HS-27A (cell line): ENCODE measurements at regions not wholly inside any gene's neighbourhood (a gene's known extent, or its start where the extent isn't known, plus 50 kb on each side); places are given as distances from the start of the nearest gene placed in this dataset.

Experiments used
- DNase-seq: peaks from one replicate; pipeline ENCODE4 v3.0.0-alpha.2; 2012; ENCODE audit warnings: low read depth, missing footprints

- no peak for DNase-seq
Observed at GRCh38 chr21:41671212-41671762, 95.6 kb downstream of the RIPK4 start.

GRCh38 chr21:41670056-41670805 is 96.6 kb downstream of the RIPK4 start:
- no peak for DNase-seq

GRCh38 chr21:41669533-41669830 is 97.4 kb downstream of the RIPK4 start:
- DNase-seq, result no peak

- no peak for DNase-seq
Observed at GRCh38 chr21:41668686-41669532, 97.9 kb downstream of the RIPK4 start.

- DNase-seq, result no peak
Observed at GRCh38 chr21:41668051-41668541, 98.8 kb downstream of the RIPK4 start.

- no peak for DNase-seq
Observed at GRCh38 chr21:41667136-41667535, 99.7 kb downstream of the RIPK4 start.

- DNase-seq, result no peak
Observed at GRCh38 chr21:41666641-41667081, 100.2 kb downstream of the RIPK4 start.

GRCh38 chr21:41665766-41666595 is 100.9 kb downstream of the RIPK4 start:
- no peak for DNase-seq

GRCh38 chr21:41664881-41665765 is 101.7 kb downstream of the RIPK4 start:
- DNase-seq, result no peak

- DNase-seq, result no peak
Observed at GRCh38 chr21:41663805-41664788, 102.8 kb downstream of the RIPK4 start.

- no peak for DNase-seq
Observed at GRCh38 chr21:41662761-41663160, 104.1 kb downstream of the RIPK4 start.

GRCh38 chr21:41662161-41662560 is 104.7 kb downstream of the RIPK4 start:
- DNase-seq, result no peak

- DNase-seq, result no peak
Observed at GRCh38 chr21:41660748-41661147, 106.1 kb downstream of the RIPK4 start.

GRCh38 chr21:41659791-41660560 is 106.9 kb downstream of the RIPK4 start:
- DNase-seq, result no peak

GRCh38 chr21:41656946-41657525 is 109.8 kb downstream of the RIPK4 start:
- DNase-seq, result no peak

GRCh38 chr21:41655259-41655658 is 111.6 kb downstream of the RIPK4 start:
- DNase-seq, result no peak

GRCh38 chr21:41653954-41654491 is 112.8 kb downstream of the RIPK4 start:
- DNase-seq, result no peak

- DNase-seq, result no peak
Observed at GRCh38 chr21:41653243-41653953, 113.5 kb downstream of the RIPK4 start.
